Mucosa of rectum (tissue), 2 donors: ENCODE measurements at regions not wholly inside any gene's neighbourhood (a gene's known extent, or its start where the extent isn't known, plus 50 kb on each side); places are given as distances from the start of the nearest gene placed in this dataset.

Experiments used
- H3K27ac ChIP-seq, 2 donors: one replicate each; pipeline ENCODE4 v1.7.0; 2013; ENCODE audit warnings: inconsistent platforms in 2 of 2, low read depth in 2 of 2, low read length in 2 of 2
- H3K27me3 ChIP-seq, 2 donors: one replicate each; pipeline ENCODE4 v1.7.0; 2013; ENCODE audit warnings: low read length in 2 of 2; ENCODE audit not compliant: control insufficient read depth in 2 of 2, insufficient read depth in 2 of 2
- H3K36me3 ChIP-seq, 2 donors: one replicate each; pipeline ENCODE4 v1.7.0; 2013; ENCODE audit warnings: low read length in 2 of 2; ENCODE audit not compliant: control insufficient read depth in 2 of 2, insufficient read depth in 2 of 2
- H3K4me1 ChIP-seq, 2 donors: one replicate each; pipeline ENCODE4 v1.7.0; 2013; ENCODE audit warnings: low read length in 2 of 2, mild to moderate bottlenecking in 1 of 2; ENCODE audit not compliant: control insufficient read depth in 2 of 2, insufficient read depth in 2 of 2
- H3K4me3 ChIP-seq, 2 donors: one replicate each; pipeline ENCODE4 v1.7.0; 2013; ENCODE audit warnings: low read length in 2 of 2
- H3K9ac ChIP-seq, 2 donors: one replicate each; pipeline ENCODE4 v1.7.0; 2013; ENCODE audit warnings: low read length in 2 of 2, low read depth in 1 of 2, mild to moderate bottlenecking in 1 of 2
- H3K9me3 ChIP-seq, 2 donors: one replicate each; pipeline ENCODE4 v1.7.0; 2013; ENCODE audit warnings: low read length in 2 of 2; ENCODE audit not compliant: control insufficient read depth in 2 of 2
- donor health status: healthy.
- donor health status: Normal muscosa, but diverticular disease.

- Histone ChIP-seq H3K4me3 (no peak overlapping the region), H3K27me3 (no peaks in the 10 kb centered on the region), H3K4me1 (no peaks in the 10 kb centered on the region), H3K9me3 (no peaks in the 10 kb centered on the region), H3K9ac (no peak overlapping the region), H3K36me3 (no peaks in the 10 kb centered on the region), H3K27ac (no peak overlapping the region)
Measured at GRCh38 chr5:174229514-174230370, 184.2 kb downstream of the NSG2 start.

DNA sequence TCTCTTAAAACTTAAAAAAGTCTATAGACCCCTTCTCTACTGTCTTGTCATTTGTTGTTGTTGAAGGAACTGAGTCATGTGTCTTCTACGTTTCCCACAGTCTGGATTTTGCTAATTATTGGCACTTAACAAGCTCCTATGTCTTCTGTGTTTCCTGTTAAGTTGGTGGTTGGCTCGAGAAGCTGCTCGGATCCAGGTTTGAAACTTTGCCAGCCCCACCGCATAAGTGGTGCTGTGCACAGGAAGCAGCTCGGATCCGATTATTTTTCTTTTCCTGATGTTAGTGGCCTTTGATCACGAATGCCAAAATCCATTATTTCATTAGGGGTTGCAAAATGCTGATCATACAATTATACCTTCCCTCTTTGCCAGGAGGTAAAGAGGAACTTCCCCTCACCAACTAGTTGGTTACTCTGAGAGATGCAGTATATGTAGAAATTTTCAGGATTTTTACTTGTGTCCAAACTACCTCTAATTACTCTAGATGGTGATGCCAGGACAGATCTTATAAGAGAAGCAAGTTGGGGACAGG, 186.5 kb downstream of the NSG2 start:
- Histone ChIP-seq H3K27me3 (no peaks in the 10 kb centered on the region), H3K9me3 (no peaks in the 10 kb centered on the region), H3K27ac (no peak overlapping the region), H3K36me3 (no peaks in the 10 kb centered on the region), H3K9ac (no peak overlapping the region), H3K4me1 (no peaks in the 10 kb centered on the region), H3K4me3 (no peak overlapping the region)

DNA sequence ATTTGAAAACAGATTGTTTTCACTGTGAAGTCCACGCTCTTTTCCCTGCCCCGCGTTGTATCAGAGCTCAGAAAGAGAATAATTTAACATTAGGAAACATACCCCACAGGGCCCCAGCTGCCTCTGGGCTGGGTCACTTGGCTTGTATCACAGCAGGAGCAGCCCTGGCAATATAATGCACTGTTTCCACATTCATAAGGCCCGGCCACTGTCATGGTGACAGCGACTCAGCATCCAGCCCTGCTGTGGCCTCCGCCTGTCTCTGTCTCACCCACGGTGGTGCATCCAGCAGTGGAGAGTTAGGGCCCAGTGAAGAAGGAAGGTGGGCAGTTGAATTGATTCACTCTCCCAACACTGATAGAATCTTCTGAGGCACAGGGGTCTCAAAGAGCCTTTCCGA, 188.9 kb downstream of the NSG2 start:
- Histone ChIP-seq H3K27me3 (no peaks in the 10 kb centered on the region), H3K4me1 (no peaks in the 10 kb centered on the region), H3K36me3 (no peaks in the 10 kb centered on the region), H3K9me3 (peaks cover 0 to 2% of the 10 kb centered on the region in 2 donors), H3K9ac (no peak overlapping the region), H3K4me3 (no peak overlapping the region), H3K27ac (no peak overlapping the region)

DNA sequence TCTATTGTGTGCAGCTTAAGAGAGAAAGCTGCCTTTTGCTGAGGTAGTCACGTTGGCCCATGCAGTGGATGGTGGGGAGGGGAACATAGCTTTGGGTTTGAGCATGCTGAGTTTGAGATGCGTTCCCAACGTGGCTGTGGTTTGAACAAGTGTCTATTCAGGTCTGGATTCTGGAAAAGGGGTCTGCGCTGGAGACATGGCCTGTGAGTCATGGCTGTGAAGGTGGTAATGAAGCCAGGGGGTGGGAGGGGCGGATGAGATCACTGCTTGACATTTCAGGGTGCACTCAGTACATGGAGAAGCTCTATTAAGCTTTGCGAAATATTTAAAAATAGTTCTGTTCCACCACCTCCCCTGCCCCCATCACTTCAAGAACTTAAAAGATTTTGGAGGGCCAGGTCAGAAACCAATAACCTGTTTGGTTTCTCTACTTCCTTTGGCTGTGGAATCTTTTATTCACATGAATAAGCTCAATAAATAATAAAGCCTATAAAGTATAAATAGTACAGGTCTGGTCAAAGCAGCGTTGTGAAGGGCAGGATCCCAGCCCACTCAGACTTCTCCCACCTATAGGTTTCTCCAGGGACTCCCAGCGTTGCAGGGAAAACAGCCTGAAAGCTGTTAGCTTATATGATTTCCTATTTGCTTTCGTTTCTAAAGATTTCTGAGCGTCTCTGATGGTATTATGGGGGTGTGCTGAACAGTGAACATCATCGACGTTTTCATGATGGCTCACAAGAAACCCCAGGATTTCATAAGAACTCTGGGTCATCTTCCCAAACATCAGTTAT, 189.9 kb downstream of the NSG2 start:
- no peak overlapping the region for H3K4me3 ChIP-seq
- H3K9ac ChIP-seq: no peak overlapping the region
- no peaks in the 10 kb centered on the region for H3K4me1 ChIP-seq
- no peaks in the 10 kb centered on the region for H3K27me3 ChIP-seq
- no peak overlapping the region for H3K27ac ChIP-seq
- peaks cover 0 to 3% of the 10 kb centered on the region in 2 donors for H3K9me3 ChIP-seq
- no peaks in the 10 kb centered on the region for H3K36me3 ChIP-seq

DNA sequence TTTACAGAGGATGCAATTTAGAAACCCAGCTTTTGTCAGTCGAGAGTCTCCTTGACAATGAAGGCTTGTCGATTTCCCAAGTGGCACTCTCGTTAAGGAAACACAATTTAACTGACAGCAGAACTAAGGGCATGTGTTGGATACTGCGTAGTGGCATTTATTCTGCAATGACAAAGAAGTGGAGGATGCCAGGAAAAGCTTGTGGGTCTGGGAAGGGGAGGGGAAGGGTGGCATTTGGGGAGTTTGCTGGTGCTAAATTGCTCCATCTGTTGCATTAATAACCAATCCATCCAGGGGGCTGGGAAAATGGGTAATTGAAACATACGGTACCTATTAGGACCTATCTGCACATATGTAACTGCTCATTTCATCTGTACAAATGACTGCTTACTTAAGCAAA, 190.6 kb downstream of the NSG2 start:
- Histone ChIP-seq H3K27me3 (no peaks in the 10 kb centered on the region), H3K9ac (no peak overlapping the region), H3K27ac (no peak overlapping the region), H3K4me3 (no peak overlapping the region), H3K4me1 (no peaks in the 10 kb centered on the region), H3K36me3 (no peaks in the 10 kb centered on the region), H3K9me3 (peaks cover 0 to 3% of the 10 kb centered on the region in 2 donors)

- no peaks in the 10 kb centered on the region for H3K27me3 ChIP-seq
- H3K9me3 ChIP-seq: peaks cover 0 to 3% of the 10 kb centered on the region in 2 donors
- H3K9ac ChIP-seq: no peak overlapping the region
- H3K36me3 ChIP-seq: no peaks in the 10 kb centered on the region
- no peak overlapping the region for H3K27ac ChIP-seq
- no peak overlapping the region for H3K4me3 ChIP-seq
- no peaks in the 10 kb centered on the region for H3K4me1 ChIP-seq
Measured at GRCh38 chr5:174239718-174240117, 194.2 kb downstream of the NSG2 start.

- H3K4me1 ChIP-seq: no peaks in the 10 kb centered on the region
- no peaks in the 10 kb centered on the region for H3K27me3 ChIP-seq
- H3K9ac ChIP-seq: no peak overlapping the region
- H3K4me3 ChIP-seq: no peak overlapping the region
- no peaks in the 10 kb centered on the region for H3K36me3 ChIP-seq
- H3K27ac ChIP-seq: no peak overlapping the region
- peaks cover 0 to 3% of the 10 kb centered on the region in 2 donors for H3K9me3 ChIP-seq
Measured at GRCh38 chr5:174242573-174242972, 197.1 kb downstream of the NSG2 start.

GRCh38 chr5:174243904-174244303, 198.4 kb downstream of the NSG2 start:
- H3K4me1 ChIP-seq: no peaks in the 10 kb centered on the region
- no peak overlapping the region for H3K27ac ChIP-seq
- peaks cover 0 to 3% of the 10 kb centered on the region in 2 donors for H3K9me3 ChIP-seq
- no peak overlapping the region for H3K4me3 ChIP-seq
- no peaks in the 10 kb centered on the region for H3K36me3 ChIP-seq
- H3K9ac ChIP-seq: no peak overlapping the region
- H3K27me3 ChIP-seq: no peaks in the 10 kb centered on the region

GRCh38 chr5:174245516-174246075, 200.1 kb downstream of the NSG2 start:
- Histone ChIP-seq H3K36me3 (no peaks in the 10 kb centered on the region), H3K4me1 (no peaks in the 10 kb centered on the region), H3K4me3 (no peak overlapping the region), H3K27me3 (no peaks in the 10 kb centered on the region), H3K9me3 (no peaks in the 10 kb centered on the region), H3K27ac (no peak overlapping the region), H3K9ac (no peak overlapping the region)

GRCh38 chr5:174246743-174247142, 201.2 kb downstream of the NSG2 start:
- H3K27me3 ChIP-seq: no peaks in the 10 kb centered on the region
- H3K9ac ChIP-seq: no peak overlapping the region
- no peaks in the 10 kb centered on the region for H3K4me1 ChIP-seq
- no peak overlapping the region for H3K4me3 ChIP-seq
- H3K9me3 ChIP-seq: no peaks in the 10 kb centered on the region
- no peaks in the 10 kb centered on the region for H3K36me3 ChIP-seq
- H3K27ac ChIP-seq: no peak overlapping the region
